Left kidney (tissue), 1 donor: ENCODE measurements at regions not wholly inside any gene's neighbourhood (a gene's known extent, or its start where the extent isn't known, plus 50 kb on each side); places are given as distances from the start of the nearest gene placed in this dataset.

Source experiments
- DNase-seq: peaks from one replicate; pipeline ENCODE4 v3.0.0-alpha.2; 2013

GRCh38 chr6:43903739-43904290 is 133.8 kb downstream of the VEGFA start:
- no peak for DNase-seq

GRCh38 chr6:43901733-43902230 is 131.8 kb downstream of the VEGFA start:
- no peak for DNase-seq

GRCh38 chr6:43900916-43901732 is 131.1 kb downstream of the VEGFA start:
- no peak for DNase-seq

- DNase-seq, result no peak
Measured at GRCh38 chr6:43900560-43900915, 130.5 kb downstream of the VEGFA start.

- DNase-seq, result no peak
Measured at GRCh38 chr6:43899830-43900229, 129.8 kb downstream of the VEGFA start.

- DNase-seq, result no peak
Measured at GRCh38 chr6:43898358-43899131, 128.5 kb downstream of the VEGFA start.

GRCh38 chr6:43897571-43898302 is 127.7 kb downstream of the VEGFA start:
- DNase-seq, result no peak

- no peak for DNase-seq
Measured at GRCh38 chr6:43896329-43897255, 126.6 kb downstream of the VEGFA start.

GRCh38 chr6:43895656-43896328 is 125.8 kb downstream of the VEGFA start:
- DNase-seq, result no peak

GRCh38 chr6:43893073-43893472 is 123.1 kb downstream of the VEGFA start:
- DNase-seq, result no peak

GRCh38 chr6:43891072-43891870 is 121.3 kb downstream of the VEGFA start:
- DNase-seq, result no peak

GRCh38 chr6:43890197-43891062 is 120.4 kb downstream of the VEGFA start:
- no peak for DNase-seq

GRCh38 chr6:43887906-43888683 is 118.1 kb downstream of the VEGFA start:
- no peak for DNase-seq

GRCh38 chr6:43887340-43887858 is 117.4 kb downstream of the VEGFA start:
- no peak for DNase-seq

- no peak for DNase-seq
Measured at GRCh38 chr6:43886717-43887339, 116.8 kb downstream of the VEGFA start.

- DNase-seq, result no peak
Measured at GRCh38 chr6:43886067-43886461, 116.1 kb downstream of the VEGFA start.
